H1 (cell line): ENCODE measurements at regions not wholly inside any gene's neighbourhood (a gene's known extent, or its start where the extent isn't known, plus 50 kb on each side); places are given as distances from the start of the nearest gene placed in this dataset.

ENCODE experiments used
- CTCF ChIA-PET: fragments of 300-600 bp; sonication (Branson Sonifier 250); formaldehyde crosslinking; loops from one replicate; lab custom pipeline; 2021; ENCODE audit not compliant: partially characterized antibody; lab: Charles Lee
- POLR2A ChIA-PET: fragments of 300-600 bp; sonication (Branson Sonifier 250); formaldehyde crosslinking; loops from one replicate; lab custom pipeline; 2021; ENCODE audit warnings: inconsistent platforms; ENCODE audit not compliant: partially characterized antibody; lab: Charles Lee
- DNase-seq, 2 experiments: peaks; one replicate each; pipeline versions ENCODE4 v3.0.0 to v3.0.0-alpha.2; 2010 to 2022; ENCODE audit warnings: low spot score in 2 of 2, low read depth in 1 of 2, mixed read lengths in 1 of 2
- FAIRE-seq: peaks from 2 replicates; lab custom pipeline; 2011; peaks lifted over from hg19 to GRCh38; lab: Jason Lieb, UNC
- H2AFZ ChIP-seq: 2 replicates; pipeline ENCODE4 v1.8.1; 2012; ENCODE audit warnings: low read length, inconsistent platforms
- H2AK5ac ChIP-seq: 2 replicates; pipeline ENCODE4 v1.6.1; 2013; ENCODE audit warnings: low read depth, low read length
- H2BK120ac ChIP-seq: replicated peaks from 2 replicates; pipeline ENCODE3; 2013; ENCODE audit warnings: low read depth, low read length, inconsistent platforms
- H2BK12ac ChIP-seq: 2 replicates; pipeline ENCODE4 v1.6.1; 2013; ENCODE audit warnings: low read depth, low read length
- H2BK15ac ChIP-seq: 2 replicates; pipeline ENCODE4 v1.6.1; 2013; ENCODE audit warnings: low read length
- H2BK20ac ChIP-seq: 2 replicates; pipeline ENCODE4 v1.6.1; 2013; ENCODE audit warnings: low read length
- H2BK5ac ChIP-seq: 2 replicates; pipeline ENCODE4 v1.6.1; 2013; ENCODE audit warnings: low read depth, low read length
- H3K14ac ChIP-seq: 2 replicates; pipeline ENCODE4 v1.6.1; 2013; ENCODE audit warnings: inconsistent platforms; ENCODE audit not compliant: insufficient read length
- H3K18ac ChIP-seq: 2 replicates; pipeline ENCODE4 v1.6.1; 2013; ENCODE audit warnings: low read length; ENCODE audit errors: extremely low read depth
- H3K23ac ChIP-seq: 2 replicates; pipeline ENCODE4 v1.6.1; 2013; ENCODE audit warnings: inconsistent platforms; ENCODE audit not compliant: insufficient read length
- H3K23me2 ChIP-seq: 2 replicates; pipeline ENCODE4 v1.6.1; 2013; ENCODE audit warnings: low read depth, low read length
- H3K27ac ChIP-seq: 2 replicates; pipeline ENCODE4 v1.6.1; 2011; ENCODE audit warnings: low read depth, low read length, inconsistent platforms
- H3K27me3 ChIP-seq, 4 experiments: replicated peaks in 1 of 4; 1 replicate in 1 of 4; 2 replicates in 3 of 4; pipeline versions ENCODE4 v1.6.1 to v1.8.1; 2011 to 2013; ENCODE audit warnings: low read length in 3 of 4, mild to moderate bottlenecking in 3 of 4, inconsistent platforms in 2 of 4, mixed read lengths in 2 of 4, moderate library complexity in 1 of 4; ENCODE audit not compliant: control insufficient read depth in 3 of 4, insufficient read depth in 3 of 4; ENCODE audit errors: extremely low read depth in 1 of 4
- H3K36me3 ChIP-seq, 4 experiments: 2 replicates each; pipeline versions ENCODE4 v1.6.1 to v1.8.1; 2011 to 2013; ENCODE audit warnings: mild to moderate bottlenecking in 4 of 4, low read length in 3 of 4, moderate library complexity in 2 of 4, control low read depth in 1 of 4, inconsistent platforms in 1 of 4; ENCODE audit not compliant: insufficient read depth in 4 of 4, control insufficient read depth in 2 of 4
- H3K4ac ChIP-seq: replicated peaks from 2 replicates; pipeline ENCODE3; 2013; ENCODE audit warnings: low read length, low read depth, mixed read lengths, inconsistent platforms; ENCODE audit not compliant: insufficient read length
- H3K4me1 ChIP-seq, 4 experiments: replicated peaks in 1 of 4; 1 replicate in 1 of 4; 2 replicates in 3 of 4; pipeline versions ENCODE4 v1.6.1 to v1.8.1; 2011 to 2013; ENCODE audit warnings: low read length in 3 of 4, inconsistent platforms in 2 of 4, mixed read lengths in 1 of 4; ENCODE audit not compliant: insufficient read depth in 4 of 4, control insufficient read depth in 3 of 4
- H3K4me2 ChIP-seq, 2 experiments: 2 replicates each; pipeline versions ENCODE4 v1.6.1 to v1.8.1; 2011 to 2013; ENCODE audit warnings: low read depth in 2 of 2, low read length in 2 of 2, control low read depth in 1 of 2, inconsistent platforms in 1 of 2, mild to moderate bottlenecking in 1 of 2; ENCODE audit not compliant: insufficient read depth in 1 of 2
- H3K4me3 ChIP-seq, 4 experiments: fragments of 200-600, 300-600 bp in 1 of 4; sonication (generic), shearing (Covaris generic), sonication (Bioruptor Twin) in 1 of 4; 2 replicates each; pipeline versions ENCODE4 v1.5.1 to v1.8.1; 2011 to 2016; ENCODE audit warnings: low read length in 4 of 4, low read depth in 3 of 4, control low read depth in 2 of 4, inconsistent platforms in 2 of 4, mild to moderate bottlenecking in 2 of 4, mixed read lengths in 1 of 4, moderate library complexity in 1 of 4; ENCODE audit not compliant: insufficient read depth in 2 of 4; ENCODE audit errors: extremely low read depth in 1 of 4
- H3K56ac ChIP-seq: replicated peaks from 2 replicates; pipeline ENCODE3; 2013; ENCODE audit warnings: low read depth, mild to moderate bottlenecking, mixed read lengths, low read length, inconsistent platforms; ENCODE audit not compliant: insufficient read length
- H3K79me1 ChIP-seq: 2 replicates; pipeline ENCODE4 v1.6.1; 2013; ENCODE audit warnings: low read depth, low read length, control low read depth
- H3K79me2 ChIP-seq, 2 experiments: 2 replicates each; pipeline versions ENCODE4 v1.6.1 to v1.8.1; 2012 to 2013; ENCODE audit warnings: low read length in 2 of 2, mild to moderate bottlenecking in 2 of 2, inconsistent platforms in 1 of 2; ENCODE audit not compliant: insufficient read depth in 2 of 2, control insufficient read depth in 1 of 2
- H3K9ac ChIP-seq, 4 experiments: replicated peaks in 1 of 4; 1 replicate in 1 of 4; 2 replicates in 3 of 4; pipeline versions ENCODE4 v1.6.1 to v1.8.1; 2011 to 2013; ENCODE audit warnings: low read depth in 3 of 4, low read length in 3 of 4, control low read depth in 2 of 4, mild to moderate bottlenecking in 2 of 4, moderate library complexity in 2 of 4, inconsistent platforms in 1 of 4; ENCODE audit errors: extremely low read depth in 1 of 4
- H3K9me3 ChIP-seq, 2 experiments: 2 replicates each; pipeline versions ENCODE4 v1.6.1 to v1.8.1; 2012 to 2013; ENCODE audit warnings: mild to moderate bottlenecking in 2 of 2, moderate library complexity in 2 of 2, control low read depth in 1 of 2, inconsistent platforms in 1 of 2, low read depth in 1 of 2, low read length in 1 of 2, mixed read lengths in 1 of 2; ENCODE audit not compliant: insufficient read depth in 2 of 2
- H4K20me1 ChIP-seq, 2 experiments: replicated peaks in 1 of 2; 2 replicates each; pipeline versions ENCODE3 to v1.8.1; 2011 to 2013; ENCODE audit warnings: inconsistent platforms in 2 of 2, low read length in 2 of 2, mild to moderate bottlenecking in 1 of 2; ENCODE audit not compliant: insufficient read depth in 2 of 2, control insufficient read depth in 1 of 2
- H4K5ac ChIP-seq: 2 replicates; pipeline ENCODE4 v1.6.1; 2013; ENCODE audit warnings: low read length, low read depth, mixed read lengths, inconsistent platforms; ENCODE audit not compliant: insufficient read length
- H4K8ac ChIP-seq: 2 replicates; pipeline ENCODE4 v1.8.0; 2013; ENCODE audit warnings: mild to moderate bottlenecking, moderate library complexity, low read length, inconsistent platforms; ENCODE audit not compliant: insufficient read depth; ENCODE audit errors: extremely low read depth
- H4K91ac ChIP-seq: replicated peaks from 2 replicates; pipeline ENCODE3; 2013; ENCODE audit warnings: low read length, mixed read lengths, inconsistent platforms; ENCODE audit not compliant: insufficient read length
- CBX5 ChIP-seq: fragments of 300-800, 300-1000 bp; sonication (generic); IDR thresholded peaks from 2 replicates; pipeline ENCODE4 v1.7.1; 2016; ENCODE audit warnings: antibody characterized with exemption, low read length, low read depth
- HDAC2 ChIP-seq, 2 experiments: fragments of 300-600 bp in 1 of 2; sonication (generic) in 1 of 2; IDR thresholded peaks; 2 replicates each; pipeline ENCODE4 v1.6.1; 2011 to 2012; ENCODE audit warnings: low read depth in 2 of 2, low read length in 2 of 2, mild to moderate bottlenecking in 2 of 2, moderate library complexity in 2 of 2, borderline replicate concordance in 1 of 2, inconsistent platforms in 1 of 2
- SP2 ChIP-seq: IDR thresholded peaks from 2 replicates; pipeline ENCODE4 v1.6.1; 2012; ENCODE audit warnings: mild to moderate bottlenecking, low read length, inconsistent platforms
- YY1 ChIP-seq: IDR thresholded peaks from 2 replicates; pipeline ENCODE4 v1.6.1; 2011; ENCODE audit warnings: low read depth, mild to moderate bottlenecking, low read length
- WGBS, 2 experiments: shearing (Covaris generic) in 1 of 2; methylation state at CpG; one replicate each; pipeline versions ENCODE4 v1.1.6 to v1.1.7; 2013 to 2015; ENCODE audit warnings: low lambda C conversion rate in 2 of 2, mixed read lengths in 2 of 2, inconsistent platforms in 1 of 2, low coverage in 1 of 2, missing lambda C conversion rate in 1 of 2; ENCODE audit not compliant: insufficient replicate concordance in 2 of 2, insufficient coverage in 1 of 2, insufficient read length in 1 of 2; ENCODE audit errors: extremely low coverage in 1 of 2, missing lambda C conversion rate in 1 of 2; 5-methylcytosine and 5-hydroxymethylcytosine counted together

GRCh38 chr5:159539678-159540077 lies 209.4 kb upstream of the IL12B start:
- Histone ChIP-seq H2BK20ac (no peak overlapping the region), H3K79me1 (no peaks in the 10 kb centered on the region), H3K27me3 (no peaks in the 10 kb centered on the region), H3K4me3 (no peak overlapping the region), H4K20me1 (no peaks in the 10 kb centered on the region), H4K5ac (no peak overlapping the region), H3K23ac (no peak overlapping the region), H2BK12ac (no peak overlapping the region), H3K23me2 (no peaks in the 10 kb centered on the region; the same call in 1 of the 2 replicates), H3K9me3 (no peaks in the 10 kb centered on the region), H4K8ac (no peak overlapping the region), H2BK5ac (no peak overlapping the region), H3K14ac (no peak overlapping the region), H3K4me2 (no peak overlapping the region), H3K4me1 (no peaks in the 10 kb centered on the region), H3K56ac (no peak overlapping the region), H2BK15ac (no peak overlapping the region), H2BK120ac (no peak overlapping the region), H4K91ac (no peak overlapping the region), H3K27ac (no peak overlapping the region), H2AK5ac (no peak overlapping the region), H3K9ac (no peak overlapping the region), H2AFZ (no peak overlapping the region), H3K79me2 (no peaks in the 10 kb centered on the region), H3K4ac (no peak overlapping the region), H3K36me3 (no peaks in the 10 kb centered on the region), H3K18ac (no peak overlapping the region)
- FAIRE-seq (no peak), DNase-seq (no peak)
- CTCF ChIA-PET, result interaction anchor here (0.6 kb wide), 1 partner anchor 14 kb away, joined by 3 read pairs; no protein-coding TSS in a partner anchor
- TF ChIP-seq CBX5, result no peak
- TF ChIP-seq YY1, result no peak
- no peak for TF ChIP-seq SP2
- TF ChIP-seq HDAC2 (IDR thresholded peaks at IDR 0.05; ENCODE audit: borderline replicate concordance in 1 of 2, low read depth in 2 of 2, low read length in 2 of 2), result no peak
- POLR2A ChIA-PET, result no interaction called here
- WGBS, 2 experiments, result 89% methylated on average over 4 of the region's 4 CpGs; no CpG with 5 or more reads in 1 of the 2 experiments
